ENCODE measurements at regions not wholly inside any gene's neighbourhood (a gene's known extent, or its start where the extent isn't known, plus 50 kb on each side); places are given as distances from the start of the nearest gene placed in this dataset.

GRCh38 chrX:147776988-147777387, 134.7 kb upstream of the FMR1 start:
- H3K27me3 ChIP-seq (ENCODE audit: insufficient read depth, low read length), result no peaks in the 10 kb centered on the region
- no peaks in the 10 kb centered on the region for H3K36me3 ChIP-seq (ENCODE audit: insufficient read depth, low read length)
- no peak for TF ChIP-seq EZH2 (IDR thresholded peaks at IDR 0.05; ENCODE audit: insufficient read depth, low read length)
- TF ChIP-seq, protein P1, sequence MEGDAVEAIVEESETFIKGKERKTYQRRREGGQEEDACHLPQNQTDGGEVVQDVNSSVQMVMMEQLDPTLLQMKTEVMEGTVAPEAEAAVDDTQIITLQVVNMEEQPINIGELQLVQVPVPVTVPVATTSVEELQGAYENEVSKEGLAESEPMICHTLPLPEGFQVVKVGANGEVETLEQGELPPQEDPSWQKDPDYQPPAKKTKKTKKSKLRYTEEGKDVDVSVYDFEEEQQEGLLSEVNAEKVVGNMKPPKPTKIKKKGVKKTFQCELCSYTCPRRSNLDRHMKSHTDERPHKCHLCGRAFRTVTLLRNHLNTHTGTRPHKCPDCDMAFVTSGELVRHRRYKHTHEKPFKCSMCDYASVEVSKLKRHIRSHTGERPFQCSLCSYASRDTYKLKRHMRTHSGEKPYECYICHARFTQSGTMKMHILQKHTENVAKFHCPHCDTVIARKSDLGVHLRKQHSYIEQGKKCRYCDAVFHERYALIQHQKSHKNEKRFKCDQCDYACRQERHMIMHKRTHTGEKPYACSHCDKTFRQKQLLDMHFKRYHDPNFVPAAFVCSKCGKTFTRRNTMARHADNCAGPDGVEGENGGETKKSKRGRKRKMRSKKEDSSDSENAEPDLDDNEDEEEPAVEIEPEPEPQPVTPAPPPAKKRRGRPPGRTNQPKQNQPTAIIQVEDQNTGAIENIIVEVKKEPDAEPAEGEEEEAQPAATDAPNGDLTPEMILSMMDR (IDR thresholded peaks at IDR 0.05; ENCODE audit: insufficient read depth, low read depth, low read length), result no peak
- H3K27ac Mint-ChIP-seq (ENCODE audit: unreplicated experiment), result no peak overlapping the region
- H3K27ac ChIP-seq (ENCODE audit: low read depth, low read length), result no peak overlapping the region
- no peaks in the 10 kb centered on the region for H3K36me3 Mint-ChIP-seq (ENCODE audit: low read depth, unreplicated experiment)
- no peaks in the 10 kb centered on the region for H3K9me3 ChIP-seq (ENCODE audit: insufficient read depth, low read depth, low read length)
- no peaks in the 10 kb centered on the region for H3K27me3 Mint-ChIP-seq (ENCODE audit: low read depth, unreplicated experiment)
- no peak overlapping the region for H3K4me2 ChIP-seq (ENCODE audit: low read length)
- no peak overlapping the region for H3K4me3 ChIP-seq (ENCODE audit: insufficient read depth, low read depth, low read length)
- H2AFZ ChIP-seq (ENCODE audit: low read depth, low read length), result no peak overlapping the region
- FAIRE-seq (peak; percentile 88), DNase-seq (ENCODE audit: low read depth) (no peak)
- H3K4me3 Mint-ChIP-seq (ENCODE audit: unreplicated experiment), result no peak overlapping the region
- no peaks in the 10 kb centered on the region for H3K79me2 ChIP-seq (ENCODE audit: insufficient read depth, low read length)
- H3K4me1 ChIP-seq (ENCODE audit: insufficient read depth, low read length), result no peaks in the 10 kb centered on the region
- no peaks in the 10 kb centered on the region for H3K4me1 Mint-ChIP-seq (ENCODE audit: low read depth, unreplicated experiment)
- H3K9me3 Mint-ChIP-seq (ENCODE audit: unreplicated experiment), result no peaks in the 10 kb centered on the region
- H4K20me1 ChIP-seq (ENCODE audit: insufficient read depth, low read length), result no peaks in the 10 kb centered on the region
- no peak overlapping the region for H3K9ac ChIP-seq (ENCODE audit: low read length)

GRCh38 chrX:147779173-147779572, 132.5 kb upstream of the FMR1 start:
- Histone ChIP-seq H3K9me3 (ENCODE audit: insufficient read depth, low read depth, low read length) (no peaks in the 10 kb centered on the region), H4K20me1 (ENCODE audit: insufficient read depth, low read length) (no peaks in the 10 kb centered on the region), H3K36me3 (ENCODE audit: insufficient read depth, low read length) (no peaks in the 10 kb centered on the region), H3K27ac (ENCODE audit: low read depth, low read length) (no peak overlapping the region), H3K4me1 (ENCODE audit: insufficient read depth, low read length) (no peaks in the 10 kb centered on the region), H3K9ac (ENCODE audit: low read length) (no peak overlapping the region), H2AFZ (ENCODE audit: low read depth, low read length) (no peak overlapping the region), H3K4me2 (ENCODE audit: low read length) (no peak overlapping the region), H3K27me3 (ENCODE audit: insufficient read depth, low read length) (no peaks in the 10 kb centered on the region), H3K4me3 (ENCODE audit: insufficient read depth, low read depth, low read length) (no peak overlapping the region), H3K79me2 (ENCODE audit: insufficient read depth, low read length) (no peaks in the 10 kb centered on the region)
- H3K27ac Mint-ChIP-seq (ENCODE audit: unreplicated experiment), result no peak overlapping the region
- no peaks in the 10 kb centered on the region for H3K9me3 Mint-ChIP-seq (ENCODE audit: unreplicated experiment)
- TF ChIP-seq, protein P1 (IDR thresholded peaks at IDR 0.05; ENCODE audit: insufficient read depth, low read depth, low read length), result no peak
- TF ChIP-seq EZH2 (IDR thresholded peaks at IDR 0.05; ENCODE audit: insufficient read depth, low read length), result no peak
- H3K4me3 Mint-ChIP-seq (ENCODE audit: unreplicated experiment), result no peak overlapping the region
- FAIRE-seq (peak; percentile 88), DNase-seq (ENCODE audit: low read depth) (no peak)
- H3K36me3 Mint-ChIP-seq (ENCODE audit: low read depth, unreplicated experiment), result no peaks in the 10 kb centered on the region
- H3K4me1 Mint-ChIP-seq (ENCODE audit: low read depth, unreplicated experiment), result no peaks in the 10 kb centered on the region
- no peaks in the 10 kb centered on the region for H3K27me3 Mint-ChIP-seq (ENCODE audit: low read depth, unreplicated experiment)

DNA sequence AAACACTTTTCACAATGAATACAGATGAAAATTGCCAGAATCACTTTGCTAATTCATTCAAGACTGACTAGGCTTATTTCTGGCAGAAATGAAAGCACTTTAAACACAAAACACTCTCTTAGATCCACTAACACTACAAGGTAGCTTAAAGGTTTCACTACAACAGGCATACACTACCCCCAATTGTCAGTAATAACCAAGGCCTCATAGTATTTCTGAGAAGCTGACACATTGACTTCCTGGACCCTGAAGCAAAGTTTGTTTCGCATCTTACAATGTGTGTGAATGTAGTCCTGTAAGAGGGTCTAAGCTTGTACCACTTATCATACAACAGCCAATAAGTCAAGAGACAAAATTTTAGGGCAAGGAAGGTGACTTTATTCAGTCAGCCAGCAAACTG, 129.9 kb upstream of the FMR1 start:
- H3K9me3 ChIP-seq (ENCODE audit: insufficient read depth, low read depth, low read length), result no peaks in the 10 kb centered on the region
- Mint-ChIP-seq H3K9me3 (ENCODE audit: unreplicated experiment) (no peaks in the 10 kb centered on the region), H3K27ac (ENCODE audit: unreplicated experiment) (no peak overlapping the region), H3K4me1 (ENCODE audit: low read depth, unreplicated experiment) (no peaks in the 10 kb centered on the region), H3K4me3 (ENCODE audit: unreplicated experiment) (no peak overlapping the region), H3K27me3 (ENCODE audit: low read depth, unreplicated experiment) (no peaks in the 10 kb centered on the region), H3K36me3 (ENCODE audit: low read depth, unreplicated experiment) (no peaks in the 10 kb centered on the region)
- no peak overlapping the region for H3K9ac ChIP-seq (ENCODE audit: low read length)
- DNase-seq (ENCODE audit: low read depth) (no peak), FAIRE-seq (no peak)
- H3K4me1 ChIP-seq (ENCODE audit: insufficient read depth, low read length), result no peaks in the 10 kb centered on the region
- H3K36me3 ChIP-seq (ENCODE audit: insufficient read depth, low read length), result no peaks in the 10 kb centered on the region
- no peak overlapping the region for H3K4me3 ChIP-seq (ENCODE audit: insufficient read depth, low read depth, low read length)
- H3K27me3 ChIP-seq (ENCODE audit: insufficient read depth, low read length), result no peaks in the 10 kb centered on the region
- H3K79me2 ChIP-seq (ENCODE audit: insufficient read depth, low read length), result no peaks in the 10 kb centered on the region
- TF ChIP-seq, protein P1 (IDR thresholded peaks at IDR 0.05; ENCODE audit: insufficient read depth, low read depth, low read length), result no peak
- TF ChIP-seq EZH2 (IDR thresholded peaks at IDR 0.05; ENCODE audit: insufficient read depth, low read length), result no peak
- no peaks in the 10 kb centered on the region for H4K20me1 ChIP-seq (ENCODE audit: insufficient read depth, low read length)
- H2AFZ ChIP-seq (ENCODE audit: low read depth, low read length), result no peak overlapping the region
- no peak overlapping the region for H3K27ac ChIP-seq (ENCODE audit: low read depth, low read length)
- H3K4me2 ChIP-seq (ENCODE audit: low read length), result no peak overlapping the region
